Bronchial epithelial cell (primary cell): ENCODE measurements at regions not wholly inside any gene's neighbourhood (a gene's known extent, or its start where the extent isn't known, plus 50 kb on each side); places are given as distances from the start of the nearest gene placed in this dataset.

Source experiments
- DNase-seq: peaks from one replicate; pipeline ENCODE4 v3.0.0-alpha.2; 2010; ENCODE audit warnings: low read depth
- FAIRE-seq: peaks from 2 replicates; lab custom pipeline; 2011; peaks lifted over from hg19 to GRCh38; lab: Jason Lieb, UNC
- H3K27me3 ChIP-seq: 2 replicates; pipeline ENCODE4 v1.5.1; 2011; ENCODE audit warnings: low read length; ENCODE audit not compliant: control insufficient read depth, insufficient read depth
- H3K36me3 ChIP-seq: 2 replicates; pipeline ENCODE4 v1.5.1; 2011; ENCODE audit warnings: low read length; ENCODE audit not compliant: control insufficient read depth, insufficient read depth
- H3K4me3 ChIP-seq: 2 replicates; pipeline ENCODE4 v1.5.1; 2011; ENCODE audit warnings: mild to moderate bottlenecking, low read depth, low read length, control low read depth
- CTCF ChIP-seq: IDR thresholded peaks from 2 replicates; pipeline ENCODE4 v1.5.1; 2011; ENCODE audit warnings: mild to moderate bottlenecking, moderate library complexity, low read length, control low read depth, inconsistent platforms; ENCODE audit not compliant: insufficient read depth, severe bottlenecking

DNA sequence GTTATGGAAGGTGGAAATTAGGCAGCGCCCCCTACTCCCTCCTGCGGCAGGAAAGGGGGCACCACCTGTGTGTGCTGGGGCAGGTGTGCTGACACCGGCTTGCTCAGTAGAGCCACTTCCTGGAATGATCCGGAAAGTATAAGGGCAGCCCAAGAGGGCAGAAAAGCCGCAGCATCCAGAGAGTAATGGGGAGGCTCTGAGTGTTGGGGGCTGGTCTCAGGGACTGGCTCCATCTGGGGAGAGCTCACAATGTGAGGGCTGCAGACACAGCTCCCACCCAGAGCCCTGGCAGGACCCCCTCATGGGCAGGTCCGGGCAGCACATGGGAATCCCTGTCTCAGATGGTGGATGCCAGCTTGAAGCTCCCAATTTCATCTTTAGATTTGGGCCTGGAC is 187.6 kb upstream of the C14orf180 start:
- no peak for TF ChIP-seq CTCF
- Histone ChIP-seq H3K4me3 (no peak overlapping the region), H3K36me3 (no peaks in the 10 kb centered on the region), H3K27me3 (no peaks in the 10 kb centered on the region)
- no peak for DNase-seq
- no peak for FAIRE-seq

DNA sequence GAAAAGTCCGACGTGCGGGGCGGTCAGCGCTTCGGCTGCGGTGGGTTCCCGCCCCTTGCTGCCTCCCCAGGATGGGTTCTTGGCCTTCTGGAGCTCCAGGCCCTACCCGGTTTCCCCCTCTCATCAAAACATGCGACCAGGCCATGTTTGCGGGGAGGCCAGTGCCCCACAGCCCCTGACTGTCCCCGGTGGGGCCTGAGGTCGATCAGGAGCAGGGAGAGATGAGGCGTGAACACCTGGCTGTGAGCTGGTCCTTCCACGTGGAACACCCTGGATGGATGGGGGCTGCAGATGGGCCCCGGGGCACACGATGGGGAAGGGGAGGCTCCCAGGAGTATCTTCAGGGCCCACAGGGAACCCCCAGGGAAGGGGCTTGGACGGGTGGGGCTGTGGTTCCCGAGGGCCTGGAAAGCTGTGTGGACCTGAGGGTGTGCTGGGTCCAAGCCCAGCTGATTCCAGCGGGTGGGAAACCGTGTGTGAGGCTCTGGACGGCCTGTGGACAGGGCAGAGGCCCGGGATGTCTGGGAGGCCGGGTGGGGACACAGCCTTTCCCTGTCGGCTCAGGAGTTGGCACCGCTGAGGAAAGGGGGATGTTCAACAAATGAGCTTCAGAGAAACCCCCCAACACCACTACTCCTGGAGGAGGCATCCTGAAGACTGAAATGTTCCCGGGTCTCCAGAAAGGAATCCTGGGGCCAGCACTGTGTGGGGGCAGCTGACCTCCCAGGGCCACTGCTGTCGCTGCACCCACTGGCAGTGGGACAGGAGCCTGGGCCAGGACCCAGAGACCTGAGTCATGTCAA is 187.0 kb upstream of the C14orf180 start:
- TF ChIP-seq CTCF: no peak
- Histone ChIP-seq H3K4me3 (no peak overlapping the region), H3K36me3 (no peaks in the 10 kb centered on the region), H3K27me3 (no peaks in the 10 kb centered on the region)
- DNase-seq: no peak
- FAIRE-seq: no peak

DNA sequence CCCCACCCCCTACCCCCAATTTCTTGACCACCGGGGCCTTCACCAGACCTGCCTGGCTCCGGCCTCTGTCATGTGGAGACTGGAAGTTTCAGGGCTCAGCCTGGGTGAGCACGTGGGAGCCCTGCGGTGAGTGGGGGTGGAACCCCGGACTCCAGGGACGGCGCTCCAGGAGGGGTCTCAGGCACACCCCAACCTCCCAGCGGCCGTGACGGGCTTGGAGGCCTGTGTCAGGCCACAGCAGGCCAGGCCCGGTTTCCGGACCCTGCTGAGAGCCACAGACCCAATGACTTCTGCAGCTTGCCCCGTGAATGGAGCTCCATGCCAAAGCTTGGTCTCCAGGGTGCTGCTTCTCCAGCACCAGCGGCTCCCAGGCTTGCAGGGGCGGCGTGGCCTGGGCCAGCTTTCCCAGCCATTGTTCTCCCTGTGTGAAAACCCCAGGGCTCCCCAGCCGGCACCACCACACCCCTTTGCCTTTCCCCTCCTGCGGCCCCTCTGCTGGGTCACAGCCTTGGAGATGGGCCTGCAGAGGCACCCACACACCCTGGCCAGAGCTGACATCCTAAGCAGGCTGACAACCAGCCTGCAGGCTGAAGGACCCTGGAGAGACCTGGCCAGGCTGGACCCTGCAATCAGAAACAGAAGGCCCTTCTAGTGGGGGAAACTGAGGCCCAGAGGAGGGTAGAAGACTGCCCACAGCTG is 186.2 kb upstream of the C14orf180 start:
- no peak for FAIRE-seq
- Histone ChIP-seq H3K27me3 (no peaks in the 10 kb centered on the region), H3K4me3 (no peak overlapping the region), H3K36me3 (no peaks in the 10 kb centered on the region)
- no peak for DNase-seq
- TF ChIP-seq CTCF: no peak

- FAIRE-seq (no peak), DNase-seq (no peak)
- H3K36me3 ChIP-seq: no peaks in the 10 kb centered on the region
- H3K27me3 ChIP-seq: no peaks in the 10 kb centered on the region
- TF ChIP-seq CTCF: no peak
- no peak overlapping the region for H3K4me3 ChIP-seq
These were observed 185.6 kb upstream of the C14orf180 start for GRCh38 chr14:104393898-104394381.

GRCh38 chr14:104394409-104394851 is 185.1 kb upstream of the C14orf180 start:
- Histone ChIP-seq H3K36me3 (no peaks in the 10 kb centered on the region), H3K4me3 (no peak overlapping the region), H3K27me3 (no peaks in the 10 kb centered on the region)
- FAIRE-seq (no peak), DNase-seq (no peak)
- no peak for TF ChIP-seq CTCF
